ELF-1 (cell line): ENCODE measurements at regions not wholly inside any gene's neighbourhood (a gene's known extent, or its start where the extent isn't known, plus 50 kb on each side); places are given as distances from the start of the nearest gene placed in this dataset.

Experiments used
- DNase-seq: peaks from one replicate; pipeline ENCODE4 v3.0.0-alpha.2; 2016; ENCODE audit warnings: low read depth, low spot score

DNA sequence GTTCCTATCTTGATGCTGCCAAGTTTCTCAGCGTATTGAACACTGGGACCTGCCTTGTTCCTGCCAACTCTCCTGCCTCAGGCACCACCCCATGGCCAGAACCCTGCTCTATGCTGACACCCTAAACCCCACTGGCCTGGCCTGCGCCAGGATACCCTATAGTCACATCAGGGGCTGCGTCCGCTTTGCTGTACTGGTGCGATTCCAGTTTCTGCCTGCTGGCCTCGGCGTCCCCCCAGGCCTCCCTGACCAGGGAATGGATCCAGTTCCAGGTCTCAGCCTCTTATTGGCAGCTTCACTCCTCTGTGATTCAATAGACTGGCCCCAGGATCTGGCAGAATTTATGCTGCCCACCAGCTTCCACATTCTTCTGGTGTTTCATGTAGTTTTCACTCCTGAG, 55.0 kb downstream of the GPR6 start:
- no peak for DNase-seq

GRCh38 chr6:110033749-110034666, 55.9 kb downstream of the GPR6 start:
- no peak for DNase-seq

DNA sequence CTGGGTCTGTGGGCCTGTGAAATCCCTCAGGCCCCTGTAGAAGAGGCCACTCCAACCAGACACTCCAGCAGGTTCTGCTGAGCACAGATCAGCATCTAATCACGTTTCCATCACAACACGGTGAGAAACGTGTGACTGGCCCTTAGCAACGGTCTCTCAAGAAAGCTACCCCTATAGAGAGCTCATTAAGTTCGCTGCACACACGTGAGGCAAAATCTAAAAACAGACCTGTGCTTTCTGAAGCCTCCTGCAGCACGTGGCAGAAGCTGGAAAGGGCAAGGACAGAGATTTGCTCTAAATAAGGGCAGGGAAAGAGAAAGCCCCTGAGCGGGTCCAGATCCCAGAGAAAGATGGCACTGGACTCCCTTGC, 56.5 kb downstream of the GPR6 start:
- DNase-seq = no peak

- DNase-seq = no peak
Measured at GRCh38 chr6:110035321-110035720, 57.2 kb downstream of the GPR6 start.

DNA sequence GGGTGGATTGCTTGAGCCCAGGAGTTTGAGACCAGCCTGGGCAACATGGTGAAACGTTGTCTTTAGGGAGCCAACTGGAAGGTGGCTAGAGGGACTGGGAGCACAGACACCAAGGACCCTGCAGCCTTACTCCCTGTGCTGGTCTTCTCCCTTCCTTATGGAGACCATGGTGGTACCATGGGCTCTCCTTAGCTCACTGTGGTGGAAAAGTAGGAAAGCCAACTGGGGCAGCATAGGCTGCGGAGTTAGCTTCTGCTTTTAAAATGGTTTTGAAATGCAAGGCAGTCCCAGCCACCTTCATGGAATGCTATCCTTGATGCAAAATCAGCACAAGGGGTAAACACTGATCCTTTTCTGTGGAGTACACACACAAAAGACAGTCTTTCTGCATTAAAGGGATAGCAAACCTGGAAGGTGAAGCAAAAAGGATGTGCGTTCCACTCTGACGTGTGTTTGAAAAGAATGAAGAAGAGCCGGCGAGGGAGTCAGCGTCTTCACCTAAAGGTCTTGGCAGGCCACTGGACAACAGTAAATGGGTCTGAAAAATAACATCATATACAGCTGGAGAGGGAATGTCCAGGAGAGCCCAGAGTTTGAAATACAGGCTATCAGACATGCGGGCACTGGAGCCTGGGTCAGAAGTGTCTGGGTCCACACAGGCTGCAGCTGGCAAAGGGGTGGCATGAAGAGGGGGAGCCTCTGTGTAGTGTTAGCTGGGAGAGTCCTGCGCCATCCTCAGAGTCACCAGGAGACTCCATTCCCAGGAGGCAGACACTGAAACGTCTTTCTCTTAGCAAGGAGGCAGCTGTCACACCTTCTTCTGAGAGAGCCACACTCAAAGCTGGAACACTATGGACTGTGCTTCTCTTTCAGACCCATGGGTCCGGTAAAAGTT, 58.5 kb downstream of the GPR6 start:
- no peak for DNase-seq

GRCh38 chr6:110037726-110038295, 59.7 kb downstream of the GPR6 start:
- no peak for DNase-seq

DNA sequence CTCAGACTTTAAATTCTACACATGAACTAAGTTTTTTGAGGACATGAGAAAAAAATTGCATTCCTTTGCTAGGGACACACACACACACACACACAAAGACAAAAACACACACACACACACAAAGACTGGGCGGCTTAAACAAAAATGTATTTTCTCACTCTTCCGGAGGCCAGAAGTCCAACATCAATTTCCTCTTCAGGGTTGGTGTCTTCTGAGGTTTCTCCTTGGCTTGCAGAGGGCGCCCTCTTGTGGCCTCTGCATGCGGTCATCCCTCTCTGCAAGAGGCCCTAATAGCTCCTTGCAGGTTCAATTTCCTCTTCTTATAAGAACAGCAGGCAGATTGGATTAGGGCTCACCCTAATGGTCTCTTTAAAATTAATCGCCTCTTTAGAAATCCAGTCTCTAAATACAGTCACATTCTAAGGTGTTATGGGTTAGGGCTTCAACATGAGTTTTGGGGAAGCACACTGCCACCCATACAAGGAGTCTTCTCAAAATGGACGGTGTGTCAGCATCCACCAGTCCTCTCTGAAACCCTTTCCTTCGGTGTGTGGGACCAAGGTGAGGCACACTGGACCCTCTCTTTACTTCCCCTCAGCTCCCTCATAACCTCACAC, 61.4 kb downstream of the GPR6 start:
- peak; percentile 92 for DNase-seq

DNA sequence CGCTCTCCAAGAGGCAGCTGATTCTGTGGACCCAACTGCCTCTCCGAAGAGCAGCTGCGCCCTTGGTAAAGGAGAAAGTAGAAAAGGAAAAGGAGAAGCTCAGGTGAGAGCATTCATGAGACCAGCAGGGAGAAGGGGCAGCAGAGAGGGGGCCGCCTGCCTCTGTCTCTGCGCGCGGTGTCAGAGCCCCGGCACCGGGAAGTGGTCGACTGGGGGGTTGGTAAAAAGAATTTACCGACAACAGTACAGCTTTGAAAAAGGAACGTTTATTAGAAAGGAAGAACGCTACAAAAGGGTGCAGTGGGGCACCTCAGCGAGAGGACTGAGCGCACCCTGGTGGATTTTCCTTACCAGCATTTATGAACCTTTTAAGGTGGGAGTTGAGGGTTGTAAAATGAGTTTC, 61.9 kb downstream of the GPR6 start:
- DNase-seq = peak; percentile 65

DNA sequence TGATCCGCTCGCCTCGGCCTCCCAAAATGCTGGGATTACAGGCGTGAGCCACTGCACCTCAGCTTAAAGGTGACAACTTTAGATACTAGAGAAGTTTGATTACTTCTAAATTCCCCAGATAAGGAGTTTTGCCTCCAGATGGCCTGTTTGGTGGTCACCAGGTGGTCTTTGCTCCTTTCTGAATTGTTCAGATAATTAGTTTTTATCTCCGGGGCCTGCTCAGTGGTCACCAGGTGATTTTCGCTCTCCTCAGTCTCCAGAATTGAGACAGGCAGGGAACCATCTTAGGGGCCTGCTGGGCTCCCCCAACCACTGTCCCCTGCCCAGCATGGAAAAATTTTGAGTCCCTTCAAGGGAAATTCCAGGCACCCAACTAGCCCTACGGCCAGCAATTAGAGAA, 62.6 kb downstream of the GPR6 start:
- DNase-seq = no peak

DNA sequence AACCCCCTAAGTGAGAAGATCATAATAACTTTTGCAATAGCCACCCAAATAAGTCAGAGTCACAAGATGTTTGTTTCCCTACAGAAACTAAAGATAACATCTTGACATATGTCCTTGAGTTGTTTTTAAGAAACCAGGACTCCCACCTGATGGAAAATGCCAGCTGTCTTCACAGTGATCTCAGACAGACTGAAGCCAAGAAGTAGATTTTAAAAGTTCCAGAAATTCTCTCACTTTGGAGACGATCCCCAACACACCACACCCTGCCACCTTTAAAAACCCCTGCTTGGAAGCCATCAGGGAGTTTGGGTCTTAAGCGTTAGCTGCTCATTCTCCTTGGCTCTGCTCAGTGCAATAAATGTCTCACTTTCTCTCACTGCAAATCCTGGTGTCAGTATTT, 63.0 kb downstream of the GPR6 start:
- DNase-seq = no peak

DNA sequence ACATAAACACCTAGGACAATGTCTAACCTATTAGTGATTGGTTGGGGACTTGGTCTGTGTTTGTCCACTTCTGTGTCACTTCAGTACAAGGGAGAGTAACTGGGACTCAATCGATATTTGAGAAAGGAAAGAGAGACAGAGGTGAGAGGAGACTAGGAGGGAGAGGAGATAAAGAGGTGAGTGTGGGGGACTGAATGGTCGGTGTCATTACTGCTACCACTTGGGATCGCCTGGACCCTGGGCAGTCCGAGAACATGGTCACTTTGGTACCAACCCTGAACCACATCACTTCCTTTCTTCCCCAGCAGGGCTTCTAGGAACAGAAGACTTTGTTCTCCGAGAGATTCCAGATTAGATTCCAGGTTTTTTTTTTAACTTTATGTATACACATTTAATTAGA, 63.7 kb downstream of the GPR6 start:
- no peak for DNase-seq

DNA sequence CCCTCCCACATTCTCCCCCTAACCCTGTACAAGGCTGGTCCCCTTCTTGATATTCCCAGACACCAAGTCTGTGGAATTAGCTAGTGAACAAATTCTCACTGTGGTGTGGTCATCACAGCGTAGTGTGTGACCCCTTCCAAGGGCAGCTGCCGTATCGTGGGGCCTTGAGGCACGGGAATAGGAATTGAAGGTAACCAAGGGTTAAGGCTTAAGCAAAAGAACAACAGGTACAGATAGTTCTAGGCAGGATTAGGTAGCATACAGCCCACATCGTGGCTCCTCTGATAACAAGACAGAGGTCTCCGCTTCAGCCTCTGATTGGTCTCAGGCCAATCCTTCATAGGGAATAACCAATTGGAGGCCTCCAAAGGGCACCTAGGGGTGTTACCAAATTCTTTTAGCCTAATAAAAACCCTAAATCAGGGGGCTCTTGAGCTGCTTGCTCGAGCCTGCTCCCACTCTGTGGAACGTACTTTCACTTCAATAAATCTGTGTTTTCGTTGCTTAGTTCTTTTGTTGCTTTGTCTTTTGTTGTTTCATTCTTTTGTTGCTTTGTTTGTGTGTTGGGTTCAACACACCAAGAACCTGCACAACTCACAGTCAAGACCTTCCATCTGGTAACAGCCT, 64.7 kb downstream of the GPR6 start:
- DNase-seq = no peak

GRCh38 chr6:110043366-110043994, 65.4 kb downstream of the GPR6 start:
- no peak for DNase-seq

GRCh38 chr6:110044096-110044495, 66.0 kb downstream of the GPR6 start:
- DNase-seq = no peak

DNA sequence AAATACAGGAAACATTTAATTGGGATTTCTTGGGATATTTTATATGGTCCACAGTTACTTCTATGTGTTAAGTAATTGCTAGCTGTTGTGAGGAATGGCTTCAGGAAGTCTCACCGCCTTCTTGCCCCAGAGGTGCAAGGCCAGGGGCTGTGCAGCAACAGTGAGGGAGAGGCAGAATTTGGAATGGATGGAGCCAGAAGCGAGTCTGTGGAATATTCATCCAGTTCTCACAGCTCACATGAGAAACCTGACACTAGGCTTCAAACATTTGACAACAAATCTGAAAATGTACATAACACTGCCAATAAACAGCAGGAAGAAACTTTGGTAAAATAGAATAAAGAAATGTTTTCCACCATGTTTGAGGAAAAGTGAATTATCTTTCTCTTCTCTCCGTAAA, 66.5 kb downstream of the GPR6 start:
- DNase-seq = no peak

- DNase-seq = no peak
Measured at GRCh38 chr6:110048221-110048875, 70.2 kb downstream of the GPR6 start.

DNA sequence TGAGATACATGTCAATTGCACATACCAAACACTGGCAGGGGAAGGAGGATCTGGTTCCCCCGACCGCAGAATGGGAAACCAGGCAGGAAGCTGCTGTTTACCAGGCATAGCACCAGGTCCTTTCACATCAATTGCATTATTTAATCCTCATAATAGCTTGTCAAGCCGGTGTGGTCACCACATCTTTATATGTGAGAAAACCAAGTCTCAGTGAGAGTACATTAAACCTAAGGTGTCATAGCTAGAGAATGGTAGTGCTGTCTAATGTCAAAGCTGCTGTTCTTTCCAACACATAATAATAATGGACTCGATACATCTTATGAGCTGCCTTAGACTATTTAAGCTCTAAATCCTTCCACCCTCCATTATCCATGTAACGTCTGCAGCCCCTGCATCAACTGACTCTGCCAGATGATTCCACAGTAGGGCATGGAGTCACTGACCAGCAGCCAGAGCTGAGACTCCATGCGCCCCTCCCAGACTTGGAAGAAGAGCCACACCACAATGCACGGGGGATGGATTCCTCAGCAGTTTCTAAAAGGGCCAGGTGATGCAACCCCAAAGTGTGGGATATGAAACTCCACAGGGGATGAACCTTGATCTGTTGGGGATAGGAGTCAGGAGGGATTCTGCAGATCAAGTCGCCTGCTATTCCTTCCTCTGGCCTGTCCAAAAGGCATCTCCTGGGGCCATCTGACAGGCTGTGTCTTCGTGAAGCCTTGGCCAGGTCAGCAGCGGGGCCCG, 71.8 kb downstream of the GPR6 start:
- DNase-seq = no peak
